Glomerular endothelial cell (primary cell): ENCODE measurements at regions not wholly inside any gene's neighbourhood (a gene's known extent, or its start where the extent isn't known, plus 50 kb on each side); places are given as distances from the start of the nearest gene placed in this dataset.
"Not testable (repeated sequence)": the region's sequence is repeated elsewhere in the genome, so short reads cannot be mapped to it uniquely, and the experiment has no call there.

ENCODE experiments used
- DNase-seq: peaks from one replicate; pipeline ENCODE4 v3.0.0-alpha.2; 2011; ENCODE audit warnings: low read depth, low spot score; ENCODE audit errors: extremely low read depth

GRCh38 chr5:145660897-145661640, 174.1 kb downstream of the PRELID2 start:
- DNase-seq: no peak

DNA sequence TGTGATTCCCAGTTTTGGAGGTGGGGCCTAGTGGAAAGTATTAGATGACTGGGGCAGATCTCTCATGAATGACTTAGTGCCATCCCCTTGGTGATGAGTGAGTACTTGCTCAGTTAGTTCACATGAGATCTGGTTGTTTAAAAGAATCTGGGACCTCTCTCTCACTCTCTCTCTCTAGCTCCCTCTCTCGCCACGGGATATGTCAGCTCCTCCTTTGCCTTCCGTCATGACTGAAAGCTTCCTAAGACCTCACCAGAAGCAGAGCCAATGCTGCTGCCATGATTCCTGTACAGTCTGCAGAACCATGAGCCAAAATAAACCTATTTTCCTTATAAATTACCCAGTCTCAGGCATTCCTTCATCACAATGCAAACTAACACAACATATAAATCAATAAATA, 176.7 kb downstream of the PRELID2 start:
- DNase-seq: no peak

DNA sequence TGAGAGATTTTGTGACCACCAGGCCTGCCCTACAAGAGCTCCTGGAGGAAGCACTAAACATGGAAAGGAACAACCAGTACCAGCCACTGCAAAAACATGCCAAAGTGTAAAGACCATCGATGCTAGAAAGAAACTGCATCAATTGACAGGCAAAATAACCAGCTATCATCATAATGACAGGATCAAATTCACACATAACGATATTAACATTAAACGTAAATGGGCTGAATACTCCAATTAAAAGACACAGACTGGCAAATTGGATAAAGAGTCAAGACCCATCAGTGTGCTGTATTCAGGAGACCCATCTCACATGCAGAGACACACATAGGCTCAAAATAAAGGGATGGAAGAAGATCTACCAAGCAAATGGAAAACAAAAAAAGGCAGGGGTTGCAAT, 182.4 kb downstream of the PRELID2 start:
- not testable (repeated sequence) for DNase-seq

- not testable (repeated sequence) for DNase-seq
These were observed 188.0 kb downstream of the PRELID2 start for GRCh38 chr5:145647137-145647536.

DNA sequence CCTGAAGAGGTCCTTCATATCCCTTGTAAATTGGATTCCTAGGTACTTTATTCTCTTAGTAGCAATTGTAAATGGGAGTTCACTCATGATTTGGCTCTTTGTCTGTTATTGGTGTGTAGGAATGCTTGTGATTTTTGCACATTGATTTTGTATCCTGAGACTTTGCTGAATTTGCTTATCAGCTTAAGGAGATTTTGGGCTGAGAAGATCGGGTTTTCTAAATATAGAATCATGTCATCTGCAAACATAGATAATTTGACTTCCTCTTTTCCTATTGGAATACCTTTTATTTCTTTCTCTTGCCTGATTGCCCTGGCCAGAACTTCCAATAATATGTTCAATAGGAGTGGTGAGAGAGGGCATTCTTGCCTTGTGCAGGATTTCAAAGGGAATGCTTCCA, 191.9 kb downstream of the PRELID2 start:
- DNase-seq: not testable (repeated sequence)

DNA sequence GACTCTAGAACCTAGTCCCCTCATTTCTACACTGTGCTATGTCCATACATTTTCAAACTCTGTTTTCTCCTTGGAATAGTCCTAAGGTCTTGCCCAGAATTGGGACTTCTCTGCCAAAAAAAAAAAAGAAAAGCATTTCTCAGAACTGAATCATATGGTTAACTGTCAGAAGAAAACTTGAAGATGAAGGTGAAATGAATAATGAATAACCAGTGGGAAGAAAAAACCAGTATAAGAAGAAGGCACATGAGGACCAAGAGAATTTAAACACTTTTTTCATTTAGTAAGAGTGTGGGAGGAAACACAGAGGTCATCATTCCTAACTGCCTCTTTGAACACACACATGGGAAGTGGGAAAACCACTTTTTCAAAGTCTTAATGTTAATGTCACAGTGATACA, 197.7 kb downstream of the PRELID2 start:
- no peak for DNase-seq

GRCh38 chr5:145636371-145636770, 198.8 kb downstream of the PRELID2 start:
- DNase-seq: no peak

- no peak for DNase-seq
These were observed 201.7 kb downstream of the PRELID2 start for GRCh38 chr5:145633474-145633873.

- DNase-seq: no peak
These were observed 202.4 kb downstream of the PRELID2 start for GRCh38 chr5:145632701-145633100.

DNA sequence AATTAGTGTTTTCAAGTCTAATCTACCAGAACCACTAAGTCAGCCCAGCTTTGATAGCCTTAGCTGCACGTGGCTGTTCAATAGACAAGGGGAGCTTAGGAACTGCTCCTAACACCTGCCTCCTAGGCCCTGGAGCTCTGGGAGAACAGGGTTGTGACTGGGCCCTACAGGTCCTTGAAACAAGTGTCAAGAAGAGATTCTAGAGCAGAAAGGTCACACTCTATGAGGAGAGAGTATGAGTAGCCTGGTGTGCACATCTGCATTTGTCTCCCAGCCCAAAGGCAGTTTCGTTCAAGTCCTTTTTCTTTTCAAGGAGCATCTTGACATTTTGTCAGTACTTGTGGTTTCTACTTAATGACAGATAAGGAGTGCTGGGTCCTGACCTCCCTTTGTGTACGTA, 206.1 kb downstream of the PRELID2 start:
- no peak for DNase-seq

- DNase-seq: no peak
These were observed 206.6 kb downstream of the PRELID2 start for GRCh38 chr5:145628525-145628924.

DNA sequence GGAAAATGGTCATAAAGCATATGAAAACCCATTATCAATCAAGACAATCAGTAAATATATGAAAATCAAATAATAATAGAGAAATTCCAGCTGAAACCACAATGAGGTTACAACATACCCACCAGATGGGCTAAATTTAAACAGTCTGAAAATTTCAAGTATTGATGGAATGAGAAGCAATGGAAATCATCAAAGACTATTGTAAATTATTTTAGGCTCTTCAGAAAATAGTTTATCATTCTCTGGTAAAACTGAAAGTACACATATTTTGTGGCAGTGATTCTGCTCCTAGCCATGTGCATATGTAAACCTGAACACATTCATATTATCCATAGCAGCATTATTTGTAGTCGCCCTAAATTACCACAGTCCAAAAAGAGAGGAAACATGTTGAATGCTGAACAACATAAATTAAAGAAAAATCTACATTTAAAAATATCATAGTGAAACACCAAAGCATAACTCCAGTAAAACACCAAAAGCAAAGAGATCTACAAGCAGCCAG, 215.3 kb downstream of the PRELID2 start:
- DNase-seq: no peak

GRCh38 chr5:145616739-145617138, 218.4 kb downstream of the PRELID2 start:
- DNase-seq: not testable (repeated sequence)

DNA sequence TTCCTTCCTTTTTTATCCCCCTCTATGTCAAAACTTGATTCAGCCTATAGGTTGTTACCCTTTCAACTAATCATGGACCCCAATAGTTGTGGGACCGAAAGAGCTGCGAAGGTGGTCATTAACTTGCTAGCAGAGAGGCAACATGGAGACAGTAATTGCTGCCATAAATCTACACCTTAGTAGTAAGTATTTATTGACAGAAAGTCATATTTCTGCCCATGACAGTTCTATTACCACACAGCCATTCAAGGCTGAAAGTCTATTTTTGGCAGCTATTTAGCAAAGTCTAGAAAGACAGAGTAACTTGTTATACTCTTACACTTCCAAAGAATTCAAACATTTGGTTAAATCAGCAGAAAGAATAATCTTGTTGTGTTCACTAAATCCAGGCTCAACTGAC, 236.2 kb downstream of the PRELID2 start:
- no peak for DNase-seq

- no peak for DNase-seq
These were observed 237.0 kb downstream of the PRELID2 start for GRCh38 chr5:145598184-145598583.

DNA sequence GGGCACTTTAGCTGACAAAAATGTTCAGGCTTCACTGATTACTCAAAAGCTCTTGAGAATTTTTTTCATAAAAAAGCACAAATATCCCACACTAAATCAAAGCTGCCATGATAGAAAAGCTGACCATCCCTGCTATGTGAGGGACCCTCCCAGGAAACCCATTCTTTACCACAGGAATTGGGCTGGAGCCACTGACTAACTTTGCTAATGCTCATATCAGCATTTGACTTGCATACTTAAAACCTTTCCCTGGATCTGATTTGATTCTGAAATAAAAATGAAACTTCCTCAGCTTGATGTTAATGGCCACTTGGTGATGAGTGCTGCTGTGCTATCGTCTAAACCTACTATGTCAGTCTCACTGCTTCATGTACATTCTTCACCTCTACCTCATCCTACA, 243.6 kb downstream of the PRELID2 start:
- no peak for DNase-seq

DNA sequence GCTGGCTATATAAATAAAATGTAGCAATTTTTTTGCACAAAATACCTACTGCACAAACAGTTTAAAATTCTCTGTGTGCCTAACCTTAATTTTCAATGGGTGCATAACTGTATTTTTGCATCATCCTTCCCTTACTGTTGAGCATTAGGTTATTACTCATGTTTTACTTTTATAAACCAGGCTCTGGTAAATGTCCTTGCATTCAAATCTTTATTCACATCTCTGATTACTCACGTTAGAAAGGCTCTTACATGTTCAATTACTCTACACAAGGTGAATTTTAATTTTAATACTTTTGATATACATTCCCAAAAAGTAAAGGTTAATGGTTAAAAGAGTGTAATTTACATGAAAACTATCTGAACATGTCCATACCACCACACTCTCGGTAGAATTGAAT, 246.1 kb downstream of the PRELID2 start:
- no peak for DNase-seq

- DNase-seq: no peak
These were observed 246.6 kb downstream of the PRELID2 start for GRCh38 chr5:145588558-145588957.

- no peak for DNase-seq
These were observed 247.0 kb downstream of the PRELID2 start for GRCh38 chr5:145588113-145588512.

- DNase-seq: peak; percentile 22
These were observed 247.4 kb downstream of the PRELID2 start for GRCh38 chr5:145587710-145588109.

- no peak for DNase-seq
These were observed 247.9 kb downstream of the PRELID2 start for GRCh38 chr5:145587308-145587672.

DNA sequence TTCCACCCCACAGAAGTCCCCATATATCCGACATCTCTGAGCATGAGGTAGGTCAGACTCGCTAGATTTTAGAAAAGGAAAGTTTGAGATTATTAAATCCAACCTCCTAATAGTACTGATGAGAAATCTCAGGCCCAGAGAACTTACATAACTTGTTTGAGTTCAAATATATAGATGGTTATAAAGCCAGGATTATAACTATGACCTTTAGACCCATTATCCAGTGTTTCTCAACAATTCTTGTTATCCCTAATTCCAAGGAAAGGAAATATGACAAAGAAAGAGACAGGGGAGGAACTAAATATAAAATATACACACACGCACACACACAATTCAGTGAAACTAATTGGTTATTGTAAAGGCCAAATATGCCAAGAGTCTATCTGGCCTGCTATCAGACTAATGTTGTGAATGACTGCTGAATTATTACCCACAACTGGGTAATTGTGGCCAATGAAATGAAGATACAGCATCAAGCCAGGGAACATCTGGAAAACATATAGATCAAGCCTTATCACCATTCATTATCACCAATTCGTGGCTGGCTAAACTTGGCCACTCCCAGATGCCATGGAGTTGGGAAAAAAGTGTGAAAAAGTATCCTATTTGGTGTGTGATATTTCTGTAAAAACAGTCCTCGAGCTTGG, 248.4 kb downstream of the PRELID2 start:
- DNase-seq: no peak
